ENCODE measurements at regions not wholly inside any gene's neighbourhood (a gene's known extent, or its start where the extent isn't known, plus 50 kb on each side); places are given as distances from the start of the nearest gene placed in this dataset.

- TF ChIP-seq CTCF (IDR thresholded peaks at IDR 0.05) = no peak
- no peak for TF ChIP-seq POLR2A (IDR thresholded peaks at IDR 0.05)
Measured at GRCh38 chr11:116647305-116648080, 125.3 kb downstream of the BUD13 start.

Measured in esophagus squamous epithelium (tissue), 4 donors.